Left colon (tissue), 2 donors: ENCODE measurements at regions not wholly inside any gene's neighbourhood (a gene's known extent, or its start where the extent isn't known, plus 50 kb on each side); places are given as distances from the start of the nearest gene placed in this dataset.

Experiments used
- ATAC-seq: fragments of 200-7000 bp; cut with Tn5 transposase; one replicate; pipeline ENCODE4 v1.9.1; 2020; ENCODE audit warnings: mild to moderate bottlenecking, moderate library complexity
- DNase-seq, 2 donors: peaks; one replicate each; pipeline ENCODE4 v3.0.0-alpha.2; 2020
- intact Hi-C, 2 donors: fragments of 100-400 bp; cut with DNase I in 1 of 2; cut with micrococcal nuclease in 1 of 2; formaldehyde crosslinking; loops; one replicate each; pipeline versions ENCODE4 v1.11.2 to v1.14.0; 2022; cut with DNase I, micrococcal nuclease
- donor health status: DM: no; HTN: no; CAD: no.
- donor health status: DM: yes; HTN: yes; CAD: no.

DNA sequence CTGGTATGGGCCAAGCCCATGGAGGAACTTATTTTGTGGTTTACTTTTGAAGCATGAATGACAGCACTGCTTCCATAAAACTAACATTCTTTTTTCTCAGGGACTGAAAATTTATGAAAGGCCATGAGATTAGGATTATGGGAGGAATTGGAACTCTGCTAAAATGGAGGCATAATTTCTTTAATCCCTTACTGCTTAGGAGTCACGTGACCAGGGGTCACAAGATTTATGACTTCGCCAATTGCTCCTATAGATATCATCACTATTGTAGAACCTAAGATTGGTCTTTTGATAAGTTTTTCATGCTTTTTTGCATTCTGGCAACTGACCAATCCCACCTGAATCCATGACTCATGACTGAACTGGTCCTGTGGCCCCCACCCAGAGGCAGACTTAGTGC is 495.7 kb upstream of the VRK2 start:
- intact Hi-C loops, result no loop called here
- no peak for ATAC-seq
- no peak for DNase-seq

GRCh38 chr2:57552885-57553284 is 493.7 kb upstream of the VRK2 start:
- intact Hi-C loops, result no loop called here
- ATAC-seq (no peak), DNase-seq (no peak)

DNA sequence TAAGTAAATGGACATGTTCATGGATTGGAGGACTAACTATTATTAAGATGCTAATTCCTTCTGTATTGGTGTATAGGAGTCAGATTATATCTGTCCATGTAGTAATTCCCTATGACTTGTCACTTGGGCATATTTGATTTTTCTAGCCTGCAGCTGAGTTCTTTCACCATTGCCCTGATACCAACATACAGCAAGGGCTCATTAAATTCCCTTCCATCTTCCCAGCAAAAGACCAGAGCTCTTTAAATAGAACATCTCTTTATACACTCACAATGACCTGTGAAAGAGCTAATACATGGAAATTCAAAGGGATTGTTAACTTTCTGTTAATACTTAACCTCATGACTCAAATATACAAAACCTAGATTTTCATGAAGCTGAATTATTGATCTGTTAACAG is 492.3 kb upstream of the VRK2 start:
- ATAC-seq (no peak), DNase-seq (no peak)
- intact Hi-C loops, result no loop called here

GRCh38 chr2:57558312-57558711 is 488.3 kb upstream of the VRK2 start:
- intact Hi-C loops, result no loop called here
- DNase-seq (no peak), ATAC-seq (no peak)

GRCh38 chr2:57562495-57562894 is 484.1 kb upstream of the VRK2 start:
- intact Hi-C loops, result no loop called here
- no peak for DNase-seq
- ATAC-seq, result no peak

- intact Hi-C loops, result no loop called here
- no peak for ATAC-seq
- no peak for DNase-seq
Measured at GRCh38 chr2:57563015-57563414, 483.6 kb upstream of the VRK2 start.

DNA sequence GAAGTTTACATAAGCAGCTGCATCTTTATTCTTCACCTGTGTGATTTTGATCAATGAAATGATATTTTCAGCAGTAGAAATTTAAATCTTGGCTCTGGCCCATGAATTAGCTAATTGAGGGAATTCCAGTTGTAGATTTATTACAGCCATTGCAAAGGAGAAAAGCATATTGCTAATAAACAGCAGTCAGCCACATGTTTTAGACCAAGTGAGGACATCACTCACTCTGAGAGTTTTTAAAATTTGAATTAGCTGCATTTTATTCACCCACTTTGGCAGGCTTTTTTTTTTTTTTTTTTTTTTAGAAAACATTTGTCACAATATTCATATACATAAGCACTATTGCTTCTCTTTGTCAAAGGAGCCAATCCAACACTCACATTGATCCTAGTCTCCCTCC is 479.4 kb upstream of the VRK2 start:
- DNase-seq (no peak), ATAC-seq (no peak)
- intact Hi-C loops, result no loop called here

DNA sequence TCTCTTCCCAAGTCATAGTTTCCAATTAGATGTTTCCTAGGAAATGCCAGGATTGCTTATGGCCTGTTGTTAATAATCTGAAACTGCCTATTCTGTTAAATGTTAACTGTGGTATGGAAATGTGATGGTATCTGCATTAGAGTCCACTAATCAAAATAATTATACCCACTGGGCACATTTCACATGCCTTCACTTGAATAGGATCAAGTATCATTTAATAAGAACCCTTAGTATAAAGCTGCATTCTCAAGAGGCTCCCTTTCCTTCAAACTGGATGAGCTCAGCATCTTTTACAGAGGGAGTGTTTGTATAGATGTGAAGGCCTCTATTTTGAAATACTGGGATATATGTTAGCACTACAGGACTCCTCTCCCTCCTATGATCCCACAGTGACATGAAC is 477.2 kb upstream of the VRK2 start:
- intact Hi-C loops, result no loop called here
- DNase-seq (no peak), ATAC-seq (no peak)

DNA sequence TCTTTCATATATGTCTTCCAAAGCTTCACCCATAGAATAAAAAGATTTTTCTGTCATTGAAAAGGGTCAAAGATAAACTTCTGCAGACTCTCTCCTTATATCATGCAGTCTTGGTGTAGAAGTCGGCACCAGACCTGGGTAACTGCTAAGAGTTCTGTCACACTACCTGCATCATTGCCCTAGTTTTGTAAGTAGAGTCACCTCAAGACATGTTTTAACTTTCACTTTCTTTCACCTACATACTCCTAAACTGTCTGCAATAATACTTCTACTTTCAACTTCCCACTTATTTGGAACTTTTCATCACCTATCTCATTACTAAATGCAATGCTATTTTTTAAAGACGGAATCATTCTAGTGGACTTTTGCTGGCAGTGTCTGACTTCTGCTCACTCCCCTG is 475.6 kb upstream of the VRK2 start:
- DNase-seq (no peak), ATAC-seq (no peak)
- intact Hi-C loops, result no loop called here

- DNase-seq, result no peak
- no peak for ATAC-seq
- intact Hi-C loops, result no loop called here
Measured at GRCh38 chr2:57575700-57576268, 470.8 kb upstream of the VRK2 start.

DNA sequence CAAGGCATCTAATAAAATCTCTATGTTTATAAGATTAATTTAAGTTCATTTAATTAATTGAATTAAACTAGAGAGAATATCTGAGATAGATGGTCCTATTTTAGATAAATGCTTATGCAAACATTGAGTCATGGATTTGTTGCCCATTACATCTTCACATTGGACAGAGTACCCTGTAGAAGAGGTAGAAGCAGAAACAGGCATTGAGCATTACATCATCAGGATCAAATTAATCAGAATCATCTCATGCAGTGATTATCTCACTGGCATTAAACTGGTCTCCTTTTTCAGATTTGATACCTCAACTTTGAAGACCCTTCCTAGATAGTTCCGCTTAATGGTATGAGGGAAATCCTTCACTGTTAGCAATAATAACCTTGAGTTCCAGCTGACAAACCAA is 469.6 kb upstream of the VRK2 start:
- ATAC-seq (no peak), DNase-seq (no peak)
- intact Hi-C loops, result no loop called here

DNA sequence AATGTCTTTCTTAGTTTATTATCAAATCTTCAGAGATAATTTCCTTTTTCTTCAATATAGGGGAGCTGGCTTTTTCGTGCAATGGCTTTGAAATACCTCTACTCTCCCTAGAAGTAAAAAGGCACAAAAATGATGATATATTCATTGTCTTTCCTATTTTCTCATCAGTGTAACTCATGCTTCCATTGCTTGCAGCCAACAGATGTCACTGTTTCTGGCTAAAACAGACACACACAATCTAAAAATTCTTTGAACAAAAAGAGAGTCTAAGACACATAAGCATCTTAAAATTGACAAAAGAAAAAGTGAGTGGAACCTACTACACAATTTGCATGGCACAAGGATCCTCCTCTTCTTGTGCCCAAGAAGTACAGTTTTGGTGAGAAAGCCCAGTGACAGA is 448.7 kb upstream of the VRK2 start:
- DNase-seq (no peak), ATAC-seq (no peak)
- intact Hi-C loops, result no loop called here

DNA sequence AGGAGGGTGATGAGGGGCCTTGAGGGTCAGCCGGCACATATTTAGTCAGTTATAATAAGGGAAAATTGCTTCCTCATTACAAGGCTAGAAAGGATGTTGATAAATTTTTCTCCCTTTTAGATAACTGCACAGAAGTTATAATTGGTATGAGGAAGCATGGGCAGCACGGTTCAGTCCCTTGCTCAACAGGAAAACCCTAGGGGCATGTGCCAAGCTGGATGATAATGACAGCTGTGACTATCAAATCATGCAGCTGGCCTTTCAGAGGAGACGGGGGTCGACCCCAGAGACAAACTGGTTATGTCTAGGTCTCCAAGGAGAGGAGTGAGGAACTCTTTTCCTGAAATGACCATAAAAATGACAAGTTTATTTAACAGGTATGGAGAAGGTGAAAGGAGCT is 448.1 kb upstream of the VRK2 start:
- ATAC-seq (no peak), DNase-seq (no peak)
- intact Hi-C loops, result no loop called here

DNA sequence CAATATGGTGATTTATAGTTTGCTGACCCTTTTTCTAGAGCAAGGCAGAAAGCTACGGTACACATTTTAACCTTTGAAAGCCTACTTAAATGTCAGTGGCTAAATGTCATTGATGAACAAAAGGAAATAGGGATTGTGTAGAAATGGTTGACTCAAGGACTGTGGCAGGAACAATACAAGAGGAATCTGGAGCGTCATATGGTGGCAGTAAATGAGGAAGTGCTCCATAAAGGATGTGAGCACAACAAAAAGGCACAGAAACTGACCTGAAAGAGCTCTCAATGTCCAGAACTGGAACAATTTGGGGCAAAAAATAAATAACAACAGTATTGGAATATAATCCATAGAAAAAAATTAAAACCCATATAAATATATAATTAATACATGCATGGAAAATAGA is 443.9 kb upstream of the VRK2 start:
- ATAC-seq (no peak), DNase-seq (no peak)
- intact Hi-C loops, result no loop called here

GRCh38 chr2:57614988-57615387 is 431.6 kb upstream of the VRK2 start:
- intact Hi-C loops, result no loop called here
- no peak for DNase-seq
- no peak for ATAC-seq

- ATAC-seq, result no peak
- intact Hi-C loops, result no loop called here
- DNase-seq, result no peak
Measured at GRCh38 chr2:57615855-57616556, 430.6 kb upstream of the VRK2 start.

- intact Hi-C loops, result no loop called here
- DNase-seq (no peak), ATAC-seq (no peak)
Measured at GRCh38 chr2:57617318-57617717, 429.3 kb upstream of the VRK2 start.

GRCh38 chr2:57621122-57621663 is 425.4 kb upstream of the VRK2 start:
- DNase-seq, result no peak
- ATAC-seq, result no peak
- intact Hi-C loops, result no loop called here

- intact Hi-C loops, result no loop called here
- ATAC-seq, result no peak
- DNase-seq, result no peak
Measured at GRCh38 chr2:57622009-57622408, 424.6 kb upstream of the VRK2 start.

DNA sequence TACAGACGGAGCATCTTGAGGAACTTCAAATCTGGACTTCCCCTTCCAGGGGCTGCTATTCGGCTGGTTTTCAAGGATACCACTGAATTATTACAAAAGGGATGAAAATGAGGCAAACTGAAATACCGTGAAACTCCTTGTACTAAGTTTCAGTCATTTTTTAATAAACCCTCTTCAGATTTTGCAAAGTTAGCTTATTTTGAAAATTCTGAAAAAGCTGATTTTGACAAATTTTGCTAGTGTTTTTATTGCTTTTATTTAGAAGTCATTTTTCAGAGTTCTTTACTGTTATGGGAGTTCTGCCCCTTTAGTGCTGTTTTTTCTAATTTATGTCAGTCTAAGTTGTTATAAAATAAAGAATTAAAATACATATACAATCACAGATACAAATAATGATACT is 390.4 kb upstream of the VRK2 start:
- intact Hi-C loops, result no loop called here
- no peak for ATAC-seq
- DNase-seq, result no peak

DNA sequence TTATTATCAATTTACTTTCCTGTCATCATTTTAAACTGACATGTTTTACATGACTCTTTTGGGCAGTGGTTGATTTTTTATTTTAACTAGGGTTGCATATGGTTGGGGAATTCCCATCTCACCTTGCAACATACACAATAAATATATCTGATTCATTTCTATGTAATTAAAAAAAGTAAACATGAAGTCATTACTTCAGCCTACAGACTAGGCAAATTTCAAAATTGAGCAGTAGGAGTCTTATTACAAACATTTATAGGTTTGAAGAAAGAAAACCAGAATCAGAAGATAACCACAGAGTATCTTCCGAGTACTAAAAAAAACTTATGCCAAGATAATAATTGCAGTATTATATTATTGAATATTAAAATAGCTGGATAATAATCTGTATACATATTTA is 377.0 kb upstream of the VRK2 start:
- DNase-seq (no peak), ATAC-seq (no peak)
- intact Hi-C loops, result no loop called here
